WTC11 (cell line): ENCODE measurements at regions not wholly inside any gene's neighbourhood (a gene's known extent, or its start where the extent isn't known, plus 50 kb on each side); places are given as distances from the start of the nearest gene placed in this dataset.

ENCODE experiments used
- ETV6 ChIP-seq: sonication (generic); formaldehyde crosslinking; IDR thresholded peaks from 2 replicates; pipeline ENCODE4 v1.8.1; 2022; ENCODE audit warnings: mild to moderate bottlenecking, missing genetic modification reagents
- NFYB ChIP-seq: sonication (generic); formaldehyde crosslinking; conservative IDR thresholded peaks from 2 replicates; pipeline ENCODE4 v1.8.0; 2022; ENCODE audit warnings: low read depth, missing genetic modification reagents
- ZNF416 ChIP-seq: fragments of 250-450 bp; sonication (Bioruptor Pico); IDR thresholded peaks from 2 replicates; pipeline ENCODE4 v1.9.0; 2021; ENCODE audit warnings: mild to moderate bottlenecking, inconsistent platforms
- TF ChIP-seq, protein P1 (sequence below): fragments of 200-600 bp; IDR thresholded peaks from 2 replicates; pipeline ENCODE4 v1.8.0; 2022; ENCODE audit warnings: antibody characterized with exemption
- TF ChIP-seq, protein P2 (sequence below): sonication (generic); formaldehyde crosslinking; IDR thresholded peaks from 2 replicates; pipeline ENCODE4 v1.8.1; 2023; ENCODE audit warnings: mild to moderate bottlenecking, moderate library complexity, missing genetic modification reagents
- TF ChIP-seq, protein P3 (sequence below): sonication (generic); formaldehyde crosslinking; IDR thresholded peaks from 2 replicates; pipeline ENCODE4 v1.8.1; 2022; ENCODE audit warnings: low read depth, missing genetic modification reagents, borderline replicate concordance
- TF ChIP-seq, protein P4 (sequence below): sonication (generic); formaldehyde crosslinking; IDR thresholded peaks from 2 replicates; pipeline ENCODE4 v1.8.1; 2022; ENCODE audit warnings: mild to moderate bottlenecking, moderate library complexity, missing genetic modification reagents

DNA sequence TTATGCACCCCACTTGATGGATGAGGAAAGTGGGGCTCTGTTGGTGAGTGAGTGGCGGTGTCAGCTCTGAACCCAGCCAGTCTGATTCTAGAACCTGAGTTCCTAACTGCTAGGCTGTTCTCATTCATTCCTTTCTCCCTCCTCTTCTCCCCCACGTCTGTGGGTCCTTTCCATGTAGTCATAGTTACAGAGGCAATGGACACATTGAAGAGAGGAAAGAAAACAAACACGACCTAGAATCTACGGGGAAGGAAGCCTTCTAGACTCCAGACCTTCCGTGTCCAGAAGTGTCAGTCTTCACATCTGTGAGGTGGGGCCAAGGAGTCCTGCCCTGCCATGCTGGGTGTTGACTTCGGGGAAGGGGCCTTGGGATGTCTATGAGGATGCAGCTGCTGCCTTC lies 115.8 kb upstream of the WNT4 start:
- TF ChIP-seq, protein P1, sequence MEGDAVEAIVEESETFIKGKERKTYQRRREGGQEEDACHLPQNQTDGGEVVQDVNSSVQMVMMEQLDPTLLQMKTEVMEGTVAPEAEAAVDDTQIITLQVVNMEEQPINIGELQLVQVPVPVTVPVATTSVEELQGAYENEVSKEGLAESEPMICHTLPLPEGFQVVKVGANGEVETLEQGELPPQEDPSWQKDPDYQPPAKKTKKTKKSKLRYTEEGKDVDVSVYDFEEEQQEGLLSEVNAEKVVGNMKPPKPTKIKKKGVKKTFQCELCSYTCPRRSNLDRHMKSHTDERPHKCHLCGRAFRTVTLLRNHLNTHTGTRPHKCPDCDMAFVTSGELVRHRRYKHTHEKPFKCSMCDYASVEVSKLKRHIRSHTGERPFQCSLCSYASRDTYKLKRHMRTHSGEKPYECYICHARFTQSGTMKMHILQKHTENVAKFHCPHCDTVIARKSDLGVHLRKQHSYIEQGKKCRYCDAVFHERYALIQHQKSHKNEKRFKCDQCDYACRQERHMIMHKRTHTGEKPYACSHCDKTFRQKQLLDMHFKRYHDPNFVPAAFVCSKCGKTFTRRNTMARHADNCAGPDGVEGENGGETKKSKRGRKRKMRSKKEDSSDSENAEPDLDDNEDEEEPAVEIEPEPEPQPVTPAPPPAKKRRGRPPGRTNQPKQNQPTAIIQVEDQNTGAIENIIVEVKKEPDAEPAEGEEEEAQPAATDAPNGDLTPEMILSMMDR = no peak
- TF ChIP-seq, protein P2, sequence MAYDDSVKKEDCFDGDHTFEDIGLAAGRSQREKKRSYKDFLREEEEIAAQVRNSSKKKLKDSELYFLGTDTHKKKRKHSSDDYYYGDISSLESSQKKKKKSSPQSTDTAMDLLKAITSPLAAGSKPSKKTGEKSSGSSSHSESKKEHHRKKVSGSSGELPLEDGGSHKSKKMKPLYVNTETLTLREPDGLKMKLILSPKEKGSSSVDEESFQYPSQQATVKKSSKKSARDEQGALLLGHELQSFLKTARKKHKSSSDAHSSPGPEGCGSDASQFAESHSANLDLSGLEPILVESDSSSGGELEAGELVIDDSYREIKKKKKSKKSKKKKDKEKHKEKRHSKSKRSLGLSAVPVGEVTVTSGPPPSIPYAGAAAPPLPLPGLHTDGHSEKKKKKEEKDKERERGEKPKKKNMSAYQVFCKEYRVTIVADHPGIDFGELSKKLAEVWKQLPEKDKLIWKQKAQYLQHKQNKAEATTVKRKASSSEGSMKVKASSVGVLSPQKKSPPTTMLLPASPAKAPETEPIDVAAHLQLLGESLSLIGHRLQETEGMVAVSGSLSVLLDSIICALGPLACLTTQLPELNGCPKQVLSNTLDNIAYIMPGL = no peak
- TF ChIP-seq, protein P3, sequence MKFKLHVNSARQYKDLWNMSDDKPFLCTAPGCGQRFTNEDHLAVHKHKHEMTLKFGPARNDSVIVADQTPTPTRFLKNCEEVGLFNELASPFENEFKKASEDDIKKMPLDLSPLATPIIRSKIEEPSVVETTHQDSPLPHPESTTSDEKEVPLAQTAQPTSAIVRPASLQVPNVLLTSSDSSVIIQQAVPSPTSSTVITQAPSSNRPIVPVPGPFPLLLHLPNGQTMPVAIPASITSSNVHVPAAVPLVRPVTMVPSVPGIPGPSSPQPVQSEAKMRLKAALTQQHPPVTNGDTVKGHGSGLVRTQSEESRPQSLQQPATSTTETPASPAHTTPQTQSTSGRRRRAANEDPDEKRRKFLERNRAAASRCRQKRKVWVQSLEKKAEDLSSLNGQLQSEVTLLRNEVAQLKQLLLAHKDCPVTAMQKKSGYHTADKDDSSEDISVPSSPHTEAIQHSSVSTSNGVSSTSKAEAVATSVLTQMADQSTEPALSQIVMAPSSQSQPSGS (CRISPR knock-in tag) = no peak
- no peak for TF ChIP-seq NFYB (CRISPR knock-in tag)
- no peak for TF ChIP-seq ETV6 (CRISPR knock-in tag)
- TF ChIP-seq ZNF416 = no peak
- TF ChIP-seq, protein P4, sequence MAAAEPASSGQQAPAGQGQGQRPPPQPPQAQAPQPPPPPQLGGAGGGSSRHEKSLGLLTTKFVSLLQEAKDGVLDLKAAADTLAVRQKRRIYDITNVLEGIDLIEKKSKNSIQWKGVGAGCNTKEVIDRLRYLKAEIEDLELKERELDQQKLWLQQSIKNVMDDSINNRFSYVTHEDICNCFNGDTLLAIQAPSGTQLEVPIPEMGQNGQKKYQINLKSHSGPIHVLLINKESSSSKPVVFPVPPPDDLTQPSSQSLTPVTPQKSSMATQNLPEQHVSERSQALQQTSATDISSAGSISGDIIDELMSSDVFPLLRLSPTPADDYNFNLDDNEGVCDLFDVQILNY (CRISPR knock-in tag) = no peak
